ENCODE measurements at regions not wholly inside any gene's neighbourhood (a gene's known extent, or its start where the extent isn't known, plus 50 kb on each side); places are given as distances from the start of the nearest gene placed in this dataset.

- DNase-seq = no peak
These were observed 72.8 kb upstream of the HNRNPU start for GRCh38 chr1:244937099-244937498.

GRCh38 chr1:244920911-244921761 is 56.8 kb upstream of the HNRNPU start:
- no peak for DNase-seq

DNA sequence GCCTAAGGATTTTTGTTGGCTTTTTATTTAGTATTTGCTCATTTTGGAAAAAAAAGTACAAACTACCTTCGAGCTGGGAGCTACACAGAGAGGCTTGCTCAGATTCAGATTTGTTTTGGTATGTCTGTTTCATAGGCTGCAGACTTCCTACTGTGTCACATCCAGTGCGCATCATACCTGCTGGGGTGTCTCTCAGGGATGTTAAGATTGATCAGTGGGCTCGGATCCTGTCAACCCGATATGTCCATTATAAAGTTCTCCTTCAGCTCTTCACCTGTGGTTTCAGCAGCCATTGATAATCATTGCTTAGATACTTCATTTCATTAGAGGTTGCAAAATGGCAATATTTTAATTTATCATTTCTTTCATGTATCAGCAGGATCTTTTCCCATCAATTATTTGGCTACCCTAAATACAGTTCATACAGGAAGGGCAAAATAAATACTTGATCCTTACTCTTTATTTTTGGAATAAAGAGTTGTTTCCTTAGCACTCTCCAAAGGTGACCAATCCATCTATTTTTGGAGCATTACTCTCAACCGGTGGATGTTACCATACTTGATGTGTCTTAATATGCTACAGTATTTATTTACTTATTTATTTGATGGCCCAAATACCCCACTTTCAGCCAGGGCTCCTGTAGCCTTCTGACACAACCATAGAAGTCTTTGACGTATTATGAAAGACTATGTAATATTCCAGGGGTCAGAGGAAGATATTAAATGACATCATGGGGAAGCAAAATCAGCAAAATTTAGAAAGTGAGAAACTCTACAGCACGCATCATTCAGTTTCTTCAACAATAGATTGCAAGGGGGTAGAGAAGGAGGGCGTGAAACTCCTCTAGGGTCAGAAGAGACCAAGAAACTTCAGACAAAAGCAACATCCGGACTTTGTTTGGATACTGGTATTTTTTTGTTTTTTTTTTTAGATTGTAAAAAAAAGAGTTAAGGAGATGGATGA is 55.3 kb upstream of the HNRNPU start:
- no peak for DNase-seq

DNA sequence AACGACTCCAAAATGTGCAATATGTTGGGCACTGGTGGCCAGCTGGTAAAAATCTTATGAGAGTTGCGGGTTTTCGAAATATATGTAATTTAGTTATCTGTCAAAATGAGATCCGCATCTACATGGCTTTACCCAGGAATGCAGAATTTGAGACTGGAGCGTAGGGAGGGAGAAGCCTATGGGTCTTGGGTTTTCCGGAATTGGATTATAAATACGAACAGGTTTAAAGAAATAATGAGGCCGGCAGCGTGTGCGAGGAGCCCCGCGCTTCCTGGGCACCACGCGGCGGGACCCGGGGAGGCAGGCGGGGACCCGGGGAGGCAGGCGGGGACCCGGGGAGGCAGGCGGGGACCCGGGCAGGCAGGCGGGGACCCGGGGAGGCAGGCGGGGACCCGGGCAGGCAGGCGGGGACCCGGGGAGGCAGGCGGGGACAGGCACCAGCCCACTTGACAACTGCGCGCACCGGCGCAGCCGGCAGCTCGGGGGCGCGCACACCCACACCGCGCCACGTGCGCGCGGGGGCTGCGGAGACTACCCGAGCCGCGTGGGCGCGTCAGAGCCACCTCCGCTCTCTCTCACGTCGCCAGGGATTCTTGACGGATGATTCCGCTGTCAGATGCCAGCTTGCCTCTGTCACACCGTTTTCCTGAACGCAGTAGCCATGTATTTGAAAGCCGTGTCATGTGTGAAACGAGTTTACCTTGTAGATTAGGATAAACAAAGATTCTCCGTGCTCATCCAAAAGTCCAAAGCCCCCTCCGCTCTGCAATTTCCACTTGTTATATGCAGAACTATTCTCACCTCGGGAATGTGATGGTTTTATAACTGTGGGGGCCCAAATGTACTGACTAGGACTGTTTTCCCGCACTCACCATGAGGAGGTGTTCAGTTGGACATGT is 54.3 kb upstream of the HNRNPU start:
- DNase-seq = peak; percentile 49

DNA sequence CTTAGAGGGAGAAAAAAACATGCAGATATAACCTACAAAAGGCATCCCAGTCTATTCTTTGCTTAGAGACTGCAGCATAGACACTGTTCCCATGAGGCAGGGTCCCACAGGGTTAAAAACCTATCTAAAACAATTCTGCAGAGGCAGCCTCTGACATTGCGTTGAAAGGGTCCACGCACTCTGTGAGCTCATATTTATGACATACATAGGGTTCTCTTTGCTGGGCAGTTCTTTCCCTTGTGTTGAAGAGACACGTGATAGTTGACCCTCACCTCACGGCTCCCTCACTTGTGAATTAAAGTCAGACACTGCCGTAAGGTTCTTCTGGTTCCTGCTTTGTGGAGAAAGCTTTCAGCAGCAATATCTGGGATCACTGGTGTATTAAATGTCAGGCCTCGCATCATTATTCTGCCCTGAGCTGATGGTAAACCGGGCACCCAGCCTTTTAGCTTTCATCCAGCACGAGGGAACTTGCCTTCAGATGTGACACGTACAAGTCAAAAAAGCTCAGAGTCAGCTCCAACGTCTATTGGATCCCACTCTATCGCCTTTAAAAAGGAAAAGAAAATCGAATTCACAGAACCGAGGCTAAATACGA is 52.8 kb upstream of the HNRNPU start:
- DNase-seq = no peak

- DNase-seq = no peak
These were observed 51.4 kb upstream of the HNRNPU start for GRCh38 chr1:244915736-244916135.

DNA sequence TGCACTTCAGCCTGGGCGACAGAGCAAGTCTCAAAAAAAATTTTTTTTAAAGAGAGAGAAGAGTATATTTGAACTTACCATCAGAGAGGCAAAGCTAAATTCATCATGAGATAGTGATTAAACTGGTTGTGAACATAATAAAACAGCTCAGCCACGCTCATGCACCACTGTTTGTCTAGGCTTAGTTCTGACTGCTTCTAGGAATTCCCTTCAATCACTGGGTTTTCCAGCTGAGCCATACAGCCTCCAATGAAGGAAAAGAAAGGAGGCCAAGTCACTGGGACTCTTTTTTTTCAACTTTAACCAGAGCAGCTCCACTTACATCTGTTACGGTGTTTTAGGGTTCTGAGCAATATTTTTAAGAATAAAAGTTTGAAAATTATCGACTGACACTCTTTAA is 50.4 kb upstream of the HNRNPU start:
- DNase-seq = no peak

Measured in activated gamma-delta T cell treated with Interleukin-2 at 50 U/mL for 16 hours (primary cell).